GM18520 (cell line): ENCODE measurements at regions not wholly inside any gene's neighbourhood (a gene's known extent, or its start where the extent isn't known, plus 50 kb on each side); places are given as distances from the start of the nearest gene placed in this dataset.
A peak's percentile ranks its signal among the peaks of the same experiment; 100 is the strongest.

ENCODE experiments used
- ATAC-seq: cut with Tn5 transposase; IDR thresholded peaks from one replicate; pipeline ENCODE4 v1.9.1; 2021; ENCODE audit not compliant: unreplicated experiment

DNA sequence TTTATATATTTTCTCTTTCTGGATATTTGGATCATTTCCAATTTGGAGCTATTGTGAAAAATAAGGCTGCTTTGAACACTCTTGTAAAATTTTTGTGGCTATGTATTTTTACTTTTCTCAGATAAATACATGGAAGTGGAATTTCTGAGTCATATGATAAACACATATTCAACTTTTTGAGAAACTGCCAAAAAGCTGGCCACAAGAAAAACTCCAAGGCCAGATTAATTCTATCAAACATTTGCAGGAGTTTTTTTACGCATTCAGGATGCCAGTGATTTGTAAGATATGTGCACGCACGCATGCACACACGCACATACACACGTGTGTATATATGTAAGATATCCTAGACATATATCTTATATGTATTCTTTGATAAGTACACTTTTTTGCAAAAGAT is 477.5 kb upstream of the SPHKAP start:
- ATAC-seq = no peak

GRCh38 chr2:228657807-228658402 is 476.4 kb upstream of the SPHKAP start:
- ATAC-seq = no peak

DNA sequence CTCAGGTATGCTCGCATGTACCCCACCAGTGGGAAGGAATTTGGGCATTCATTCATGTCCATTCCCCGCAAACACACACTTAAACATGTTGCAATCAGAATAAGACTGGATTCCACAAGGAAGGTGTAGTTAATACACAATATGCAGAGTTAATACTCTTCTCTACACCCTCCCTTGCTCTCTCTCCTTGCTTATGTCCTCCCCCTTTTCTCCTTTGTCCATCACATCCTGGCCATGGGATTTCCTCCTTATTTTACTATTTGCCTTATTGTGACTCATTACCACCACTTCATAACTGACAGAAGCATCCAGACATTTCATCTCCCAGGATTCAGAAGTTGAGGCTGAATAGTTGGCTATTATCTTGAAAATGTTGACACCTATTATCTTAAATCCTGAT is 473.8 kb upstream of the SPHKAP start:
- ATAC-seq = no peak

DNA sequence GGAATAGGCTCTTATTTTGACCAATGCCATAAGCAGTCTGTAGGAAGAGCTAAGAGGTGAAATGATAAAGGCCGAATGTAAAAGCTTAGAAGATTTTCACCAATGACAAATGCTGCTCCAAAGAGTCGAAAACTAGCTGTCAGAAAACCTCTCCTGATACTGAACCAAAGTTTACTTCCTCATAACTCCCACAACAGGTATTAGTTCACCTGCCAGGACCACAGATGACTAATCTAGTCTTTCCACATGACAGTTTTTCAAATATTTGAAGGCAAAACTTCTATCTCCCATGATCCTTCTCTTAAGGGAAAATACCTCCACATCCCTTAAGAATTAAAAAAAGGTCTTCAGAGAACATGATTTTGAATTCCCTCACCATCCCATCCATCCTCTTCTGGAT is 473.2 kb upstream of the SPHKAP start:
- ATAC-seq = no peak

GRCh38 chr2:228653884-228654283 is 472.4 kb upstream of the SPHKAP start:
- ATAC-seq = no peak

DNA sequence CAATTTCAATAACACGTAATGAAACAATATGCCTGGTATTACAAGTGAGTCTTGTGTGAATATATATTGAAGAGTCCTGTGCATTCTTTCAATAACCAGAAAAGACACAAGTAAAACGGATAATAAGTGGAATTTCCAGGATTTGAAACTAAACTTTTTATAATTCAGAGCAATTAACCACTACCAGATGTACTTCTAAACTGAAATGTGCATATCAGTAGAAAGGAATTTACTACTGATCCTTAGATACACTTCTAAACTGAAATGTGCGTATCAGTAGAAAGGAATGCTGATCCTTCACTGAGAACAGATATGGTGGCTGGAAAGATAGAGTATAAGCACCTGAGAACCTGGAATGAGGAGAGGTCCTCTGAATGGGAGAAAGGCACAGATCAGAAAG is 470.9 kb upstream of the SPHKAP start:
- ATAC-seq = no peak

DNA sequence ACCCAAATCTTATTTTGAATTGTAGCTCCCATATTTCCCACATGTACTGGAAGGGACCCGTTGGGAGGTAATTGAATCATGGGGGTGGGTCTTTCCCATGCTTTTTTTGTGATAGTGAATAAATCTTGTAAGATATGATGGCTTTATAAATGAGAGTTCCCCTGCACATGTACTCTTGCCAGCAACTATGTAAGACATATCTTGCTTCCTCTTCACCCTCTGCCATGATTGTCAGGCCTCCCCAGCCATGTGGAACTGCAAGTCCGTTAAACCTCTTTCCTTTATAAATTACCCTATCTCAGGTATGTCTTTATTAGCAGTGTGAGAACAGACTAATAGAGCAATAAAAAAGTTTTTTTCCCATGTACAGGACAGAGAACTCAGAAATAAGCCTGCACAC is 468.4 kb upstream of the SPHKAP start:
- no peak for ATAC-seq

DNA sequence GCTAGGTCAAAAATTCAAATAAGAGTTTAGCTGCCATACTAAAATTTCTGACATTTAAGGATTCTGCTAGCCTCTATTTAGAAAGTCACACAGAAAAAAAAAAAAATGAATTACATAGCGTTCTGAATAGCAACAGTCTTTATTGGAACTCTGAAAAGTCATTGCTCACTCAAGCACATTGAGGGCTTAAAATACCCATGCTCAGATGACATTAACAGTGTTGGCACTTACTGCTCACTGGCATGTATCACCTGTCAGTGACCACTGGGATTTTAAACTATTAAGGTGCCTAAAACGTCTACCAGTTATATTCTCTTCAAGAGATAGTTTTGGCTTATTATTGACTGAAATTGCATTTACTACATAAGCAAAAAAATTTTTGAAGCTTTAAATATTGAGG is 468.0 kb upstream of the SPHKAP start:
- ATAC-seq = no peak

- no peak for ATAC-seq
These were observed 467.1 kb upstream of the SPHKAP start for GRCh38 chr2:228648541-228648940.

DNA sequence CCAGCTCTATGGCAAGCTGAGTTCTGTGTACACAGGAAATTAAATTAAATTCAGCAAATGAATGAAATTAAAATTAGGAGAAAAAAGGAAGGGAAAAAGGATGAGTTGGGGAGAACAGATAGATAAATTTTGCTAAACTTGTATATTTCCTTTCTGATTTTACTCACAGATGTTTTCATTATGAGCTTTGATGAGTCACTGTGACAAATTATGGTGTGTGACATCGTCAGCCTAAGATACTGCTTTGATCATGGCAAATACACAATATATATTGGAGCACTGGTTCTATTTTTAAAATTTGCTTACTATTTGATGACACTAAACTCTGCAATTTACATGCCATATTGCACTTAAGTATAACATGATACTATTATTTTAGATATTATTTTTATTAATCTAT is 464.6 kb upstream of the SPHKAP start:
- ATAC-seq = no peak

DNA sequence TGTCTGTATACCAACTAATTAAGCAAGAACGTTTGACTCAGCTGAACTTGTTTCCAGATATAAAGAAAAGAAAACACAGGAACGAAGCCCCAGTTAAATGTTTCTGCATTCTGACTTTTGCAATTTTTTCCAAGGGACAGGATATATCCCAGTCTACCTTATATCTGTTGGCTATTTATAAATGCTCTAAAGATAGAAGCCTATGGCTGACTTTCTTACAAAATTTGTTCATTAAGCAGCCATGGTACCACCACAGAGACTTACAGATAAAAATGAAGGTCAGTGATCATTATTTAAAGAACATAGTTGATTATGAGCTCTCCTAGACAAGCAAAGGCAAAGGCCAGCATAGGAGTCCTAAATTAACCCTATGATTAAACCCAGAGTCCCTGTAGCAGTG is 462.7 kb upstream of the SPHKAP start:
- no peak for ATAC-seq

DNA sequence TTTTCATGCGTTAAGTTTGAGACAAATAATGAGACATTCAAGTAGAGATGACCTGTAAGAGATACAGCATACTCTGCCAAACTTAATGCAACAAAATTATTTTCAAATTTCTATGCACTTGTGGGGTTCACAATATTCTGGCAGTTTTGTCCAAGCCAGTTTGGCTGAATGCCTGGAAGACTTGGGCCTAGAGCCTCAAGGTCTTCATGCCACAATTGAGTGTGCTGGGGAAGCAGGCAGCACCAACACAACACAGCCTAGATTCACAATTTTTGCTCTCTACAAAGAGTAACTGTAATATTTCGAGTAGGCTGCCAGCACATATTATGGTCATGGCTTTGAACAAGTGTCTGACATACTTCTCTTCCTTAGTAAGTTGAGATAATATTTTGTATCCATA is 461.4 kb upstream of the SPHKAP start:
- ATAC-seq = no peak

- ATAC-seq = no peak
These were observed 449.3 kb upstream of the SPHKAP start for GRCh38 chr2:228630786-228631185.

DNA sequence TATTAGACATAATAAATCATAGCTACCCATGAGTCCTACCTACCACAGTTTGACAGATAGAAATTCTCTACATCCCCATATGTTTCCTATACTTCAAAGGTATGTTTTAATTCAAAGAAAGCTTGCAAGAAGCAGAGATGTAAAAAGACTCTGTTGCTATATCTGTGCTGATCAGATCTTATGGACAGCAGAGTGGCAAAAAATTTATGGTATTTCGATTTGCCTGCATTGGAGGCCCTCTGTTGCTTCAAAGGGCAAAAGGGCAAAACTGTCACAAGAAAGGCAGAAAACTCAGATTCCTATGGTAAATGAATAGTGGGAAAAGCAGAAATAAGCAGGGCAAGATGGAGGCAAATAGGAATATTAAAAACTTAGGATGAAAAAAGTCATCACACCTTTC is 447.8 kb upstream of the SPHKAP start:
- no peak for ATAC-seq

DNA sequence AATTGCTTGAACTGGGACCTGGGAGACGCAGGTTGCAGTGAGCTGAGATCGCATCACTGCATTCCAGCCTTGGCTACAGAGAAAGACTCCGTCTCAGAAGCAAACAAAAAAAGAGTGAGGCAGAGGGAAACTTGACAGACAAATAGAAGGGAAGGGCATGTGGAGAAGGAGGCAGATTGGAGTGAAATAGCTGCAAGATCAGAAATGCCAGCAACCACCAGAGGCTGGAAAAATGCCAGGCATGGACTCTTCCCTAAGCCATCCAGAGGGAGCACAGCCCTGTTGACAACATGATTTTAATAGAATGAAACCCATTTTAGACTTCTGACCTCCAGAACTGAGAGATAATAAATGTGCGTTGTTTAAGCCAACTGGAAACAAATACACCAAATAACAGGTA is 447.2 kb upstream of the SPHKAP start:
- ATAC-seq = no peak

- ATAC-seq = no peak
These were observed 446.0 kb upstream of the SPHKAP start for GRCh38 chr2:228627510-228627909.

GRCh38 chr2:228625481-228625880 is 444.0 kb upstream of the SPHKAP start:
- ATAC-seq = no peak

GRCh38 chr2:228624733-228625132 is 443.2 kb upstream of the SPHKAP start:
- no peak for ATAC-seq

- ATAC-seq = no peak
These were observed 434.0 kb upstream of the SPHKAP start for GRCh38 chr2:228615496-228615895.

DNA sequence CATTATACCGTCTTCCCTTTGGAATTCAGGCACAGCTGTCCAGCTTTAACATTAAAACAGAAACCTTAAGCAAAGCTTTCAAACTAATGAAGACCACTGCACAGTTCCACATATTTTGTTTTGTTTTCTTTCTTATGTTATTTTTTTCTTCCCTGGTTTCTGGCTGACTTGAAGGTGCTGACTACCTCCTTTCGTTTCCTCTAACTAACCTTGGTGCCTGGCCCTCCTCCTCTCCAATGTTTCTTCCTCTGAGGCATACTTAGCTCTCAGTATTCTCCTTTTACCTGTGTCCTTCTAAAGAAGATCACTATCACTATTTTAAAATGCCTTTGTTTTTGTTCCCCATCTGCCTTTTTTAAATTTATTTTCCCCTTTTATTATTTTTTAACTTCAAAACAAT is 433.3 kb upstream of the SPHKAP start:
- no peak for ATAC-seq

DNA sequence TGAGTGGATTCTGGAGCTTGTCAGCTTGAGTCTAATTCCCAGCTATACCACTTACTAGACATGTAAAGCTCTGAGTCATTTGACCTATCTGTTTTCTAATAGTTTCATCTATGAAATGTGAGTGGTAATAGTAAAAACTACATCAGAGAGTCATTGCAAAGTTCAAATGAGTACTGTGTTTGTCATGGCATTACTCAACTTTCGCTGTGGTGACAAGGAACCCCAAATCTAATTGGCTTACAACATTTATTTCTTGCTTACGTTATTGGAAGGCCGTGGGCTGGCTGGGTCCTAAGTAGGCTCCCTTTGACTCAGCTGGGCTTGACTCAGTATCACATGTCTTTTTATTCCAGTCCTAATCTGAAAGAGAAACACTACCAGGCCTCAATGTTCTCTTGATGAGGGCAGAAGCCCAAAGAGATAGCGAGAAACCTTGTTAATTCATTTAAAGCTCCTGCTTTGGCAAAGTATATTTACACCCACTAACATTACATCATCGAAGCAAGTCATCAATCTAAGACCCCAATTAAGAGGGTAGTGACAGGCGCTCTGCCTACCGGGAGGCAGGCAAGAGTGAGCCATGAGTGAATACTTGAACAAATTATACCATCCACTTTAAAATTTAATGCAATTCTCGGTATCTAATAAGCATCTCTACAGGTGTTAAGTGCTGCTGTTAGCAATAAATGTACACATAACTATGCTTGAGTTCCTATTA is 431.8 kb upstream of the SPHKAP start:
- ATAC-seq = peak; percentile 60

GRCh38 chr2:228611171-228611570 is 429.7 kb upstream of the SPHKAP start:
- ATAC-seq = no peak

GRCh38 chr2:228602288-228602687 is 420.8 kb upstream of the SPHKAP start:
- ATAC-seq = no peak
